WERI-Rb-1 (cell line): ENCODE measurements at regions not wholly inside any gene's neighbourhood (a gene's known extent, or its start where the extent isn't known, plus 50 kb on each side); places are given as distances from the start of the nearest gene placed in this dataset.

ENCODE experiments used
- DNase-seq: peaks from one replicate; pipeline ENCODE4 v3.0.0-alpha.2; 2020
- H3K27ac ChIP-seq: fragments of 250-450 bp; sonication (Bioruptor Pico); 2 replicates; pipeline ENCODE4 v1.5.1; 2020; ENCODE audit warnings: mild to moderate bottlenecking, moderate library complexity
- H3K27me3 ChIP-seq: fragments of 250-450 bp; sonication (Bioruptor Pico); 2 replicates; pipeline ENCODE4 v1.5.1; 2021; ENCODE audit warnings: mild to moderate bottlenecking, low read depth, moderate library complexity; ENCODE audit not compliant: insufficient read depth, severe bottlenecking
- H3K36me3 ChIP-seq: fragments of 250-450 bp; sonication (Bioruptor Pico); 2 replicates; pipeline ENCODE4 v1.5.1; 2020; ENCODE audit warnings: mild to moderate bottlenecking, moderate library complexity
- H3K4me3 ChIP-seq: 2 replicates; pipeline ENCODE4 v1.5.1; 2011; ENCODE audit warnings: low read depth, mild to moderate bottlenecking, control low read depth, low read length
- H3K9me3 ChIP-seq: fragments of 250-450 bp; sonication (Bioruptor Pico); 2 replicates; pipeline ENCODE4 v1.5.1; 2021; ENCODE audit warnings: mild to moderate bottlenecking, moderate library complexity; ENCODE audit not compliant: severe bottlenecking
- TF ChIP-seq, protein P1 (sequence below): IDR thresholded peaks from 2 replicates; pipeline ENCODE4 v1.5.1; 2011; ENCODE audit warnings: low read depth, mild to moderate bottlenecking, control low read depth, inconsistent platforms, low read length

DNA sequence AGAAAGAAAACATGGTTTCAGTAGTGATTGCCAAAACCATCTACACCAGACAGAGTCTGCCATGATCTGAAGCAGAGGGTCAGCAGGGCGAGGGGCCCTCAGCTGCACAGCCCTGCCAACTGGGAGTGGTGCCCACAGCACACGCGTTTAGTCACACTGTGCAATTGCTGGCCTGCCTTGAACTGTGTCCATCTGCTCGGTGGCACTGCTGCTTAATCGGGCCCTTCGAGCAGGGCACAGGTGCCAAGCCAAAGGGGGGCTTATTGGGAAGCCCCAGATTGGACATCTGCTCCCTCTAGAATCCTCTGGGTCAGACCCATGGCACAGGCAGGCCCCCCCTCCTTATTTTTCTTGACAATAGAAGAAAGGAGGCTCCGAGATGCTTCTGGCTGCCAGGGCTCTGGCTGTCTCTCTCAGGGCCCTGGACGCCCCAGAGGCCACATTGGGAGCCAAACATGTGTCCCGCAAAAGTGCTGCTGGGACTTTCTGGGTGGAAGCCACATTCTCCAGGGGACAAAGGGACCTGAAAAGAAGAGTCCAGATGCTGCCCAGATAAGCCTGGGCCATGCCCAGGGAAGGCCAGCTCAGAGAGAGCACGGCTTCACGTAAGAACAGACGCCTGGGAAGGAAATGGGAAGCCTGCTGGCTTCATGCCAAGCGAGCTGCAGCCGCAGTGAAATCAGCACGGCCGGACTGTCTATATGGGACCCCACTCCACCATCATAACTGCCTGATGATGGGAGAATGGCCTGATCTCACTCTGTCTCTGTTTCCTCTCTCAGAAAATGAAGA lies 349.2 kb downstream of the GADD45G start:
- H3K27me3 ChIP-seq = no peaks in the 10 kb centered on the region
- no peak for DNase-seq
- H3K9me3 ChIP-seq = no peaks in the 10 kb centered on the region
- no peak overlapping the region for H3K27ac ChIP-seq
- H3K4me3 ChIP-seq = no peak overlapping the region
- TF ChIP-seq, protein P1, sequence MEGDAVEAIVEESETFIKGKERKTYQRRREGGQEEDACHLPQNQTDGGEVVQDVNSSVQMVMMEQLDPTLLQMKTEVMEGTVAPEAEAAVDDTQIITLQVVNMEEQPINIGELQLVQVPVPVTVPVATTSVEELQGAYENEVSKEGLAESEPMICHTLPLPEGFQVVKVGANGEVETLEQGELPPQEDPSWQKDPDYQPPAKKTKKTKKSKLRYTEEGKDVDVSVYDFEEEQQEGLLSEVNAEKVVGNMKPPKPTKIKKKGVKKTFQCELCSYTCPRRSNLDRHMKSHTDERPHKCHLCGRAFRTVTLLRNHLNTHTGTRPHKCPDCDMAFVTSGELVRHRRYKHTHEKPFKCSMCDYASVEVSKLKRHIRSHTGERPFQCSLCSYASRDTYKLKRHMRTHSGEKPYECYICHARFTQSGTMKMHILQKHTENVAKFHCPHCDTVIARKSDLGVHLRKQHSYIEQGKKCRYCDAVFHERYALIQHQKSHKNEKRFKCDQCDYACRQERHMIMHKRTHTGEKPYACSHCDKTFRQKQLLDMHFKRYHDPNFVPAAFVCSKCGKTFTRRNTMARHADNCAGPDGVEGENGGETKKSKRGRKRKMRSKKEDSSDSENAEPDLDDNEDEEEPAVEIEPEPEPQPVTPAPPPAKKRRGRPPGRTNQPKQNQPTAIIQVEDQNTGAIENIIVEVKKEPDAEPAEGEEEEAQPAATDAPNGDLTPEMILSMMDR = no peak
- H3K36me3 ChIP-seq = no peaks in the 10 kb centered on the region

DNA sequence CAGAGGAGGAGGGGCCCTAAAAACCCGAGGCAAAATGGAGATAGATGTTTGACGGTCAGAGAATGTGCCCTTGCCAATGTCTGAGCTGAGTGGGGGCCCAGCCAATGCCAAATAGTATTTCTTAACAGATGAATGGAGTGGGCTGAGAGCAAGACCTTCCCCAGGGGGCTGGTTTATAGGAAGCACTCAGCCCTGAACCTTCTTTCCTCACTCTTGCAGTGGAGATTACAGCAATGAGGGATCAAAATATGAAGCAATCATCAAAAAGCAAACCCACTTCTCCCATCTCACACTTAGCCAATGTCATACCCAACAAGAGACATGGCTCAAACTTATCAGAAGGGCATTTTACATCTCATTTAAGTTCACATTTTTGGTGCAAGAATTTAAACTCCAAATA lies 350.3 kb downstream of the GADD45G start:
- DNase-seq = no peak
- Histone ChIP-seq H3K27me3 (no peaks in the 10 kb centered on the region), H3K9me3 (no peaks in the 10 kb centered on the region), H3K27ac (no peak overlapping the region), H3K4me3 (no peak overlapping the region), H3K36me3 (no peaks in the 10 kb centered on the region)
- TF ChIP-seq, protein P1 = no peak

DNA sequence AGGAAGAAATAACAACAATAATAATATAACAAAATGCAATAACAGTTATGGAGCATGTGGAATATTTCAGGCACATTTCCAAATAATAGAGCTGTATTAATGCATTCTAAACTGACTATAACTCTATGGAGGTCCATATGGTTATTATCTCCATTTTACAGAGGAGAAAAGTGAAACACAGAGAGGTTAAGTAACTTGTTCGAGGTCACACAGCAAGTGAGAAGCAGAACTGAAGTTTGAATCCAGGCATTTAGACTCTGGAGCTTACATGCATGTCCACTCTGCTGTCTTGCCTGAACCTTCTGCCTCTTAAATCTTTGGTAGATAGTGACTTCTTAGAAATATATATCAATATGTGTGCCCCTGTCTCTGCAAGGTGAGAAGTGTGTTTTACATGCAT lies 350.8 kb downstream of the GADD45G start:
- DNase-seq = no peak
- H3K27me3 ChIP-seq = no peaks in the 10 kb centered on the region
- TF ChIP-seq, protein P1 = no peak
- no peaks in the 10 kb centered on the region for H3K9me3 ChIP-seq
- H3K4me3 ChIP-seq = no peak overlapping the region
- H3K27ac ChIP-seq = no peak overlapping the region
- H3K36me3 ChIP-seq = no peaks in the 10 kb centered on the region

DNA sequence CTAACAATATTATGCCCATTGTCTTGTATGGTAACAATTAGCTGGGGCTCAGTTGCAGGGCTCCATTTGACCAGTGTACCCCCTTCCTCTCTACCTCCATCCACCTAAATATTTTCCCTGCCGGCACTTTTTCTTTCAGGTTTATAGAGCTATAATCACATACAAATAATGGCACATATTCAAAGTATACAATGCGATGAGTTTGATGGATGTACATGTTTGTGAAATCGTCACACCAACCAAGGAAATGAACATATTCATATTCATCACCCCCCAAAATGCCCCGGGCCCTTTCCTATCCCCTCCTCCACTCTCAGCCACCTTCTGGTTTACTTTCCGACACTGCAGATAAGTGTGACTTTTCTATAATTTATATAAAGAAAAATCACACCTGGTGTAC lies 351.5 kb downstream of the GADD45G start:
- Histone ChIP-seq H3K27ac (no peak overlapping the region), H3K9me3 (no peaks in the 10 kb centered on the region), H3K27me3 (no peaks in the 10 kb centered on the region), H3K4me3 (no peak overlapping the region), H3K36me3 (no peaks in the 10 kb centered on the region)
- TF ChIP-seq, protein P1 = no peak
- DNase-seq = no peak

DNA sequence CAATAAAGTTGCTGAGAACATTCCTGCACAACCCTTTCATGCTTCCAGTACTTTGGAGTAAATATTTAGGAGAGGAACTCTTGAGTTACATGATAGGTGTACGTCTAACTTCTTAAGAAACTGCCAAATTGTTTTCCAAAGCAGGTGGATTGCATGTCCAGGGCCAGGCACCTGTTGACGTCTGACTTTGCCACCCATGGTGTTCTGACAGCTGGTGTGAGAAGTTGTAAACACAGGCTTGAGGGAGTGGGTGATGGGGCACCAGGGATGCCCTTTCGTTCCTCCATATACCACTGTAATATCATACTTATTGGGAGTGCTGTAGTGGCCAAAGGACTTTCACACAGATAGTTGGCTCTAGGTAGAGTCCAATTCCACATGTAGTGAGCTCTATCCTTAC lies 352.1 kb downstream of the GADD45G start:
- Histone ChIP-seq H3K36me3 (no peaks in the 10 kb centered on the region), H3K9me3 (no peaks in the 10 kb centered on the region), H3K27ac (no peak overlapping the region), H3K4me3 (no peak overlapping the region), H3K27me3 (no peaks in the 10 kb centered on the region)
- DNase-seq = no peak
- TF ChIP-seq, protein P1 = no peak

DNA sequence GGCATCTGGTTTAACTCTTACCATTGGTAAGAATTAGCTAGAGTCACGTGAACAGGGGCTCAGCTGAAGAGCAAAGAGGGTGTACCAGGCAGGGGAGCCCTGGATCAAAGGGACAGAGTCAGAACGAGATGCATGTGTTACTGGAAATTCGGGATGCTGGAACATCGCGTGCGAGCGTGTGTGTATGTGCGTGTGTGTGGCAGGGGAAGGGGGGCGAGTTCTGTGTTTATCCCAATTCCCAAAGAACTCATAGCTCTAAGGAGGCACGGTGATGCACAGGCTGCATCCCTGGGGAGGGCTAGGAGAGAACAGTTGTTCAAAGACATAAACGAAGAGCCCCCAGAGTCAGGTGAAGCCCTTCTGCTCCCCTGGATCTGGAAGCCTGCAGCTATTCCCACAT lies 353.3 kb downstream of the GADD45G start:
- Histone ChIP-seq H3K4me3 (no peak overlapping the region), H3K27me3 (no peaks in the 10 kb centered on the region), H3K9me3 (no peaks in the 10 kb centered on the region), H3K36me3 (no peaks in the 10 kb centered on the region), H3K27ac (no peak overlapping the region)
- TF ChIP-seq, protein P1 = no peak
- DNase-seq = no peak
